ENCODE measurements at regions not wholly inside any gene's neighbourhood (a gene's known extent, or its start where the extent isn't known, plus 50 kb on each side); places are given as distances from the start of the nearest gene placed in this dataset.
"Not testable (repeated sequence)": the region's sequence is repeated elsewhere in the genome, so short reads cannot be mapped to it uniquely, and the experiment has no call there.

- TF ChIP-seq CTCF (IDR thresholded peaks at IDR 0.05; ENCODE audit: insufficient read depth, low read depth, low read length, missing control alignments) = no peak
- H3K4me3 ChIP-seq (ENCODE audit: low read length) = no peak overlapping the region
- DNase-seq (ENCODE audit: low read depth) = no peak
Measured at GRCh38 chr18:1657876-1658275, 753.2 kb downstream of the ADCYAP1 start.

- no peak for DNase-seq (ENCODE audit: low read depth)
- H3K4me3 ChIP-seq (ENCODE audit: low read length) = no peak overlapping the region
- TF ChIP-seq CTCF (IDR thresholded peaks at IDR 0.05; ENCODE audit: insufficient read depth, low read depth, low read length, missing control alignments) = no peak
Measured at GRCh38 chr18:1658908-1659566, 754.4 kb downstream of the ADCYAP1 start.

DNA sequence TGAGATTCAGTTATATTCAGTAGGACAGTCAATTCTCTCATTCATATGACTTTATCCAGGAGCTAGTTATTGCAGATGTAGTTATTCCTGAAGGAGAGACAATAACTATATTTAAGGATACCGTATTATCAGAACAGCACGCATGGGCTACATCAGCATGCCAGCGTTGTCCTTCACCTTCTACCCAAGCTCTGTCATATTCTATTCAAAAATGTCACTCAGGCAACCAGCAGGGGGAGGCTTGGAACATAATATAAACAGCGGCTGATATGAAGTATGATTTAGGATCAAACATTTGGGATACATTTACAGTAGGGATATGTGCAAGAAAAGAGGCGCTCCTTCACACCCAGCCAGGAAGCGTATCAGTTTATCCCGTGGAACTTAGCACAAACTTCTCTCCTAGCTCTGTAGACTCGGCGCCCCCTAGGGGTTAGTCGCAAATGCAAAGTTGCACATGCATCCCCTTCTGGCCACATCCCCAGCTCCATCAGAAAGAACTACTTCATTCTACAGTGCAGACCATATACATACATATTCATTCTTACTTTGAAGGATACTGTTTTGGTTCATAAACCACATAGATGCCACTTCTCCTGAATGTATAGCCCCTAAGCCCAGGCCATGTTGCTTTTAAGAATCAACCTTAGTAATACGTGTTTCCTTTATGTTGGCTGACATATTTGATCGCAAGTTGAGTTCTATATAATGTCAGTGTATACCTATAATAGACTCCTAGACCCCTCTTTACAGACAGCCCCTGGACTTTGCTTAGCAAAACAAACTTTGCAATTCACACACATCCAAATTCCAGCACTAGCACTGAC, 759.4 kb downstream of the ADCYAP1 start:
- H3K4me3 ChIP-seq (ENCODE audit: low read length) = no peak overlapping the region
- TF ChIP-seq CTCF (IDR thresholded peaks at IDR 0.05; ENCODE audit: insufficient read depth, low read depth, low read length, missing control alignments) = peak; percentile 49
- peak; percentile 46 for DNase-seq (ENCODE audit: low read depth)

GRCh38 chr18:1665079-1665478, 760.4 kb downstream of the ADCYAP1 start:
- no peak for TF ChIP-seq CTCF (IDR thresholded peaks at IDR 0.05; ENCODE audit: insufficient read depth, low read depth, low read length, missing control alignments)
- DNase-seq (ENCODE audit: low read depth) = peak; percentile 14
- H3K4me3 ChIP-seq (ENCODE audit: low read length) = no peak overlapping the region

GRCh38 chr18:1668279-1668678, 763.6 kb downstream of the ADCYAP1 start:
- H3K4me3 ChIP-seq (ENCODE audit: low read length) = no peak overlapping the region
- no peak for TF ChIP-seq CTCF (IDR thresholded peaks at IDR 0.05; ENCODE audit: insufficient read depth, low read depth, low read length, missing control alignments)
- DNase-seq (ENCODE audit: low read depth) = no peak

DNA sequence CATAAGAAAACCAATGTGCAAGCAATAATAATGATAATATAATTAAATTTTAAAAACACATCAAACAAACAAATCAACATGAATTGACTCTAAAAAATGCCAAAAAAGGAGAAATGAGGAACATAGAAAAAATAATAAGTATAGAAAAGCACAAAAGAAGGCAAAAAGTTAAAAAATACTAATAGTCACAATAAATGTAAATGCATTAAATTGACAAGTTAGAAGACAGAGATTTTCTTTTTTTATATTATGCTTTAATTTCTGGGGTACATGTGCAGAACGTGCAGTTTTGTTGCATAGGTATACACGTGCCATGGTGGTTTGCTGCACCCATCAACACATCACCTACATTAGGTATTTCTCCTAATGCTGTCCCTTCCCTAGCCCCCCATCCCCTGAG, 767.0 kb downstream of the ADCYAP1 start:
- not testable (repeated sequence) for H3K4me3 ChIP-seq (ENCODE audit: low read length); DNase-seq (ENCODE audit: low read depth)

- no peak for DNase-seq (ENCODE audit: low read depth)
- TF ChIP-seq CTCF (IDR thresholded peaks at IDR 0.05; ENCODE audit: insufficient read depth, low read depth, low read length, missing control alignments) = no peak
- H3K4me3 ChIP-seq (ENCODE audit: low read length) = no peak overlapping the region
Measured at GRCh38 chr18:1676387-1676786, 771.7 kb downstream of the ADCYAP1 start.
